ENCODE measurements at regions not wholly inside any gene's neighbourhood (a gene's known extent, or its start where the extent isn't known, plus 50 kb on each side); places are given as distances from the start of the nearest gene placed in this dataset.

GRCh38 chr11:104442321-104442720 is 278.4 kb upstream of the PDGFD start:
- DNase-seq (ENCODE audit: extremely low spot score) = no peak
- CTCF ChIA-PET = interaction anchor here (1.3 to 1.5 kb wide), 2 partner anchors 8 to 9 kb away, joined by 3 to 4 read pairs; no protein-coding TSS in a partner anchor
- POLR2A ChIA-PET = no interaction called here
- TF ChIP-seq, protein P1, sequence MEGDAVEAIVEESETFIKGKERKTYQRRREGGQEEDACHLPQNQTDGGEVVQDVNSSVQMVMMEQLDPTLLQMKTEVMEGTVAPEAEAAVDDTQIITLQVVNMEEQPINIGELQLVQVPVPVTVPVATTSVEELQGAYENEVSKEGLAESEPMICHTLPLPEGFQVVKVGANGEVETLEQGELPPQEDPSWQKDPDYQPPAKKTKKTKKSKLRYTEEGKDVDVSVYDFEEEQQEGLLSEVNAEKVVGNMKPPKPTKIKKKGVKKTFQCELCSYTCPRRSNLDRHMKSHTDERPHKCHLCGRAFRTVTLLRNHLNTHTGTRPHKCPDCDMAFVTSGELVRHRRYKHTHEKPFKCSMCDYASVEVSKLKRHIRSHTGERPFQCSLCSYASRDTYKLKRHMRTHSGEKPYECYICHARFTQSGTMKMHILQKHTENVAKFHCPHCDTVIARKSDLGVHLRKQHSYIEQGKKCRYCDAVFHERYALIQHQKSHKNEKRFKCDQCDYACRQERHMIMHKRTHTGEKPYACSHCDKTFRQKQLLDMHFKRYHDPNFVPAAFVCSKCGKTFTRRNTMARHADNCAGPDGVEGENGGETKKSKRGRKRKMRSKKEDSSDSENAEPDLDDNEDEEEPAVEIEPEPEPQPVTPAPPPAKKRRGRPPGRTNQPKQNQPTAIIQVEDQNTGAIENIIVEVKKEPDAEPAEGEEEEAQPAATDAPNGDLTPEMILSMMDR (IDR thresholded peaks at IDR 0.05; ENCODE audit: control extremely low read depth, extremely low read depth, low read depth, missing control alignments) = no peak

- CTCF ChIA-PET = no interaction called here
- POLR2A ChIA-PET = no interaction called here
- DNase-seq (ENCODE audit: extremely low spot score) = no peak
- TF ChIP-seq, protein P1 (IDR thresholded peaks at IDR 0.05; ENCODE audit: control extremely low read depth, extremely low read depth, low read depth, missing control alignments) = no peak
These were observed 271.5 kb upstream of the PDGFD start for GRCh38 chr11:104435494-104435893.

GRCh38 chr11:104433751-104434150 is 269.8 kb upstream of the PDGFD start:
- ChIA-PET POLR2A (no interaction called here), CTCF (interaction anchor here (1.3 kb wide), 1 partner anchor 8 kb away, joined by 4 read pairs; no protein-coding TSS in a partner anchor)
- TF ChIP-seq, protein P1 (IDR thresholded peaks at IDR 0.05; ENCODE audit: control extremely low read depth, extremely low read depth, low read depth, missing control alignments) = no peak
- no peak for DNase-seq (ENCODE audit: extremely low spot score)

DNA sequence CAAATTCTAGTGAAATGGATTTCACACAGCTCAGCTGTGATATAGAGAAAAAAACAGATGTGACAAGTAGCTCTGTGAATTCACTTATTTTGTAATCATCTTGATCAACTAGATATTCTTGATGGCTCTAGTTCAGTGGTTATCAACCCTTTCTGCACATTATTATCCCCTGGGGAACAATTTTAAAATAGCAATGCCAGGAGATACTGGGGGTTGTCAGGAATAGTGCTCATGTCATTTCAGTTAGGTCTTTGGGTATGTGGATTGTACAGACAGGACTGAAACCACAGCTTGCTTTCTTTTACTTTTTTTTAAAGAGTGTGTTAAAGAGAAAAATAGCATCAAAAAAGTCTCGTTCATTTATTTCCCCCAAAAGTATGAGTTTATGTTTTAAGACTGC is 269.0 kb upstream of the PDGFD start:
- POLR2A ChIA-PET = no interaction called here
- CTCF ChIA-PET = interaction anchor here (1.3 kb wide), 1 partner anchor 9 kb away, joined by 4 read pairs; no protein-coding TSS in a partner anchor

DNA sequence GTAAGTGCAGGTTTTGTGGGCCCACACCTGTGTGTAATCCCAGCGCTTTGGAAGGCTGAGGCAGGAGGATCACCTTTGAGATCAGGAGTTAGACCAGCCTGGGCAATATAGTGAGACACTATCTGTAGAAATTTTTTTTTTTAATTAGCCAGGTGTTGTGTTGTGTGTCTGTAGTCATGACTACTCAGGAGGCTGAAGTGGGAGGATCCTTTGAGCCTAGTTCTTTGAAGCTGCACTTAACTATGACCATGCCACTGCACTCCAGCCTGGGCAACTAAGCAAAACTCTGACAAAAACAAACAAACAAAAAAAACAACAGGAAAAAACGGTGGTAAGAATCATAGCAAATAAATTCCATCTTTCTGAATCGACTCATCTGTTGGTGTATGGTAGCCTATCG is 268.6 kb upstream of the PDGFD start:
- TF ChIP-seq, protein P1 (IDR thresholded peaks at IDR 0.05; ENCODE audit: control extremely low read depth, extremely low read depth, low read depth, missing control alignments) = no peak

More for the DNA sequence above, 269.0 kb upstream of the PDGFD start:
- no peak for DNase-seq (ENCODE audit: extremely low spot score)
- TF ChIP-seq, protein P1 (IDR thresholded peaks at IDR 0.05; ENCODE audit: control extremely low read depth, extremely low read depth, low read depth, missing control alignments) = no peak

DNA sequence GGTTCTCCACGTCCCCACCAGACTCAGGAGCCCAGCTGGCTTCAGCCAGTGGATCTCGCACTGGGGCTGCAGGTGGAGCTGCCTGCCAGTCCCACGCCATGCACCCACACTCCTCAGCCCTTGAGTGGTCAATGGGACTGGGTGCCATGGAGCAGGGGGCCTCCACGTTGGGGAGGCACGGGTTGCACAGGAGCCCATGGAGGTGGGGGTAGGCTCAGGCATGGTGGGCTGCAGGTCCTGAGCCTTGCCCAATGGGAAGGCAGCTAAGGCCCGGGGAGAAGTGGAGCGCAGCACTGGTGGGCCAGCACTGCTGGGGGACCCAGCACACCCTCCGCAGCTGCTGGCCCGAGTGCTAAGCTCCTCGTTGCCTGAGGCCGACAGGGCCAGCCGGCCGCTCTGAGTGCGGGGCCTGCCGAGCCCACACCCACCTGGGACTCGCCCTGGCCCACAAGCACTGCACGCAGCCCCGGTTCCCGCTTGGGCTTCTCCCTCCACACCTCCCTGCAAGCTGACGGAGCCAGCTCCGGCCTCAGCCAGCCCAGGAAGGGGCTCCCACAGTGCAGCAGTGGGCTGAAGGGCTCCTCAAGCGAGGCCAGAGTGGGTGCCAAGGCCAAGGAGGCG is 258.5 kb upstream of the PDGFD start:
- CTCF ChIA-PET = no interaction called here
- DNase-seq (ENCODE audit: extremely low spot score) = no peak
- TF ChIP-seq, protein P1 (IDR thresholded peaks at IDR 0.05; ENCODE audit: control extremely low read depth, extremely low read depth, low read depth, missing control alignments) = no peak
- POLR2A ChIA-PET = no interaction called here

More for the DNA sequence above, 268.6 kb upstream of the PDGFD start:
- CTCF ChIA-PET = interaction anchor here (1.3 kb wide), 1 partner anchor 9 kb away, joined by 4 read pairs; no protein-coding TSS in a partner anchor
- POLR2A ChIA-PET = no interaction called here
- DNase-seq (ENCODE audit: extremely low spot score) = no peak

Measured in GM10248 (cell line).